ENCODE measurements at regions not wholly inside any gene's neighbourhood (a gene's known extent, or its start where the extent isn't known, plus 50 kb on each side); places are given as distances from the start of the nearest gene placed in this dataset.

GRCh38 chr6:93567164-93567563, 147.8 kb upstream of the EPHA7 start:
- Histone ChIP-seq H3K27ac (no peak overlapping the region), H3K9me2 (ENCODE audit: insufficient read depth) (no peaks in the 10 kb centered on the region), H2AFZ (no peak overlapping the region), H3K9me3 (ENCODE audit: insufficient read depth, low read depth) (no peaks in the 10 kb centered on the region), H3K4me1 (replicated peaks; ENCODE audit: insufficient read depth) (no peaks in the 10 kb centered on the region), H3F3A (ENCODE audit: insufficient read depth, low read depth) (no peaks in the 10 kb centered on the region), H3K27me3 (ENCODE audit: insufficient read depth, low read depth) (no peaks in the 10 kb centered on the region), H3K36me3 (ENCODE audit: low read depth) (no peaks in the 10 kb centered on the region), H3K79me2 (ENCODE audit: low read depth) (no peaks in the 10 kb centered on the region), H4K20me1 (ENCODE audit: insufficient read depth) (no peaks in the 10 kb centered on the region), H3K4me3 (no peak overlapping the region), H3K4me2 (no peak overlapping the region)
- CTCF ChIA-PET = no interaction called here
- TF ChIP-seq CTCF (conservative IDR thresholded peaks at IDR 0.05) (no peak), EZH2 (IDR thresholded peaks at IDR 0.05; ENCODE audit: low read depth) (no peak)
- intact Hi-C loops (cut with micrococcal nuclease; ENCODE audit: unreplicated experiment) = no loop called here
- POLR2A ChIA-PET (ENCODE audit: unreplicated experiment) = no interaction called here
- no peak for DNase-seq
- no TSS peak for BruUV-seq (replicated peaks)

- ChIA-PET CTCF (no interaction called here), POLR2A (ENCODE audit: unreplicated experiment) (no interaction called here)
- TF ChIP-seq EZH2 (IDR thresholded peaks at IDR 0.05; ENCODE audit: low read depth) (no peak), CTCF (conservative IDR thresholded peaks at IDR 0.05) (no peak)
- Histone ChIP-seq H3K9me2 (ENCODE audit: insufficient read depth) (no peaks in the 10 kb centered on the region), H3K27me3 (ENCODE audit: insufficient read depth, low read depth) (no peaks in the 10 kb centered on the region), H3F3A (ENCODE audit: insufficient read depth, low read depth) (no peaks in the 10 kb centered on the region), H3K9me3 (ENCODE audit: insufficient read depth, low read depth) (no peaks in the 10 kb centered on the region), H3K27ac (no peak overlapping the region), H4K20me1 (ENCODE audit: insufficient read depth) (no peaks in the 10 kb centered on the region), H3K79me2 (ENCODE audit: low read depth) (no peaks in the 10 kb centered on the region), H3K4me2 (no peak overlapping the region), H2AFZ (no peak overlapping the region), H3K36me3 (ENCODE audit: low read depth) (no peaks in the 10 kb centered on the region), H3K4me1 (replicated peaks; ENCODE audit: insufficient read depth) (no peaks in the 10 kb centered on the region), H3K4me3 (no peak overlapping the region)
- BruUV-seq (replicated peaks) = no TSS peak
- intact Hi-C loops (cut with micrococcal nuclease; ENCODE audit: unreplicated experiment) = no loop called here
- DNase-seq = no peak
Observed at GRCh38 chr6:93566285-93566684, 146.9 kb upstream of the EPHA7 start.

- H2AFZ ChIP-seq = no peak overlapping the region
- H3F3A ChIP-seq (ENCODE audit: insufficient read depth, low read depth) = no peaks in the 10 kb centered on the region
- ChIA-PET CTCF (no interaction called here), POLR2A (ENCODE audit: unreplicated experiment) (no interaction called here)
- H4K20me1 ChIP-seq (ENCODE audit: insufficient read depth) = no peaks in the 10 kb centered on the region
- intact Hi-C loops (cut with micrococcal nuclease; ENCODE audit: unreplicated experiment) = no loop called here
- H3K9me3 ChIP-seq (ENCODE audit: insufficient read depth, low read depth) = no peaks in the 10 kb centered on the region
- no peak for TF ChIP-seq CTCF (conservative IDR thresholded peaks at IDR 0.05)
- TF ChIP-seq EZH2 (IDR thresholded peaks at IDR 0.05; ENCODE audit: low read depth) = no peak
- H3K27ac ChIP-seq = no peak overlapping the region
- H3K27me3 ChIP-seq (ENCODE audit: insufficient read depth, low read depth) = no peaks in the 10 kb centered on the region
- no peaks in the 10 kb centered on the region for H3K36me3 ChIP-seq (ENCODE audit: low read depth)
- no TSS peak for BruUV-seq (replicated peaks)
- DNase-seq = no peak
- no peaks in the 10 kb centered on the region for H3K79me2 ChIP-seq (ENCODE audit: low read depth)
- no peaks in the 10 kb centered on the region for H3K9me2 ChIP-seq (ENCODE audit: insufficient read depth)
- H3K4me1 ChIP-seq (replicated peaks; ENCODE audit: insufficient read depth) = no peaks in the 10 kb centered on the region
- H3K4me2 ChIP-seq = no peak overlapping the region
- no peak overlapping the region for H3K4me3 ChIP-seq
Observed at GRCh38 chr6:93562582-93562981, 143.2 kb upstream of the EPHA7 start.
